HEK293T (cell line): ENCODE measurements at regions not wholly inside any gene's neighbourhood (a gene's known extent, or its start where the extent isn't known, plus 50 kb on each side); places are given as distances from the start of the nearest gene placed in this dataset.

Experiments
- ELF4 ChIP-seq: fragments of 450-650 bp; IDR thresholded peaks from 2 replicates; pipeline ENCODE4 v1.6.1; 2017; ENCODE audit warnings: antibody characterized with exemption
- NFRKB ChIP-seq: fragments of 450-650 bp; IDR thresholded peaks from 2 replicates; pipeline ENCODE4 v1.6.1; 2016; ENCODE audit warnings: mild to moderate bottlenecking, moderate library complexity
- TARDBP ChIP-seq: fragments of 450-650 bp; IDR thresholded peaks from 2 replicates; pipeline ENCODE4 v1.6.1; 2016

- TF ChIP-seq ELF4 (no peak), TARDBP (no peak), NFRKB (no peak)
Observed at GRCh38 chr4:23686169-23686897, 203.5 kb downstream of the PPARGC1A start.
